ENCODE measurements at regions not wholly inside any gene's neighbourhood (a gene's known extent, or its start where the extent isn't known, plus 50 kb on each side); places are given as distances from the start of the nearest gene placed in this dataset.

DNA sequence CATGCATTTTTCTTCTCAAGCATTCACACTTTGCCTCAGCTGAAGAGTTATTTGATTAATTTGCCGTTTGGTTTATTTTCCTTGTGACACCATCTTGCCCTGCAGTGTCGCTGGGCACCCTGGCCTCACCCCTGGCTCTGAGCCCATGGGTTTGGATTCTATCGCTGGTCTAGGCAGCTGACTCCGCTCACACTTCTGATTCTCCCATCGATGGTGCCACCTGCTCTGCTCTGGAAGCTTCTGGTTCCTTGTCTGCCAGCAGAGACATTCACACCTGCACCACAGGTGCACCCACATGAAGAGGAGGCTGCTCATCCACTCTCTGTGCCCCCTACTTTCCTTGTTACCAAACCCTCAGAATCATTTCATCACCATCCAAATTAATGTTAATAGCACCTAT lies 291.6 kb upstream of the CDH4 start:
- Mint-ChIP-seq H3K27ac (ENCODE audit: unreplicated experiment) (no peak overlapping the region), H3K9me3 (ENCODE audit: unreplicated experiment) (no peaks in the 10 kb centered on the region), H3K4me3 (ENCODE audit: unreplicated experiment) (no peak overlapping the region), H3K4me1 (ENCODE audit: low read depth, unreplicated experiment) (no peaks in the 10 kb centered on the region), H3K27me3 (ENCODE audit: low read depth, unreplicated experiment) (peaks cover 59% of the 10 kb centered on the region), H3K36me3 (ENCODE audit: low read depth, unreplicated experiment) (no peaks in the 10 kb centered on the region)
- Histone ChIP-seq H4K20me1 (ENCODE audit: insufficient read depth, low read length) (no peaks in the 10 kb centered on the region), H3K36me3 (ENCODE audit: insufficient read depth, low read length) (no peaks in the 10 kb centered on the region), H3K27ac (ENCODE audit: low read depth, low read length) (no peak overlapping the region), H2AFZ (ENCODE audit: low read depth, low read length) (no peak overlapping the region), H3K4me1 (ENCODE audit: insufficient read depth, low read length) (no peaks in the 10 kb centered on the region), H3K9me3 (ENCODE audit: insufficient read depth, low read depth, low read length) (no peaks in the 10 kb centered on the region), H3K4me3 (ENCODE audit: insufficient read depth, low read depth, low read length) (no peak overlapping the region), H3K4me2 (ENCODE audit: low read length) (no peak overlapping the region), H3K27me3 (ENCODE audit: insufficient read depth, low read length) (no peaks in the 10 kb centered on the region), H3K9ac (ENCODE audit: low read length) (no peak overlapping the region), H3K79me2 (ENCODE audit: insufficient read depth, low read length) (no peaks in the 10 kb centered on the region)
- DNase-seq (ENCODE audit: low read depth) (no peak), FAIRE-seq (no peak)
- TF ChIP-seq EZH2 (IDR thresholded peaks at IDR 0.05; ENCODE audit: insufficient read depth, low read length): no peak
- TF ChIP-seq CTCF (IDR thresholded peaks at IDR 0.05; ENCODE audit: insufficient read depth, low read depth, low read length): no peak

- no peak for DNase-seq (ENCODE audit: low read depth)
- Histone ChIP-seq H3K27ac (ENCODE audit: low read depth, low read length) (no peak overlapping the region), H3K9ac (ENCODE audit: low read length) (no peak overlapping the region), H2AFZ (ENCODE audit: low read depth, low read length) (no peak overlapping the region), H3K4me1 (ENCODE audit: insufficient read depth, low read length) (no peaks in the 10 kb centered on the region), H3K27me3 (ENCODE audit: insufficient read depth, low read length) (no peaks in the 10 kb centered on the region), H3K4me3 (ENCODE audit: insufficient read depth, low read depth, low read length) (no peak overlapping the region), H3K9me3 (ENCODE audit: insufficient read depth, low read depth, low read length) (no peaks in the 10 kb centered on the region), H3K36me3 (ENCODE audit: insufficient read depth, low read length) (no peaks in the 10 kb centered on the region), H3K4me2 (ENCODE audit: low read length) (no peak overlapping the region), H4K20me1 (ENCODE audit: insufficient read depth, low read length) (no peaks in the 10 kb centered on the region), H3K79me2 (ENCODE audit: insufficient read depth, low read length) (no peaks in the 10 kb centered on the region)
- H3K36me3 Mint-ChIP-seq (ENCODE audit: low read depth, unreplicated experiment): no peaks in the 10 kb centered on the region
- no peak for FAIRE-seq
- no peak for TF ChIP-seq EZH2 (IDR thresholded peaks at IDR 0.05; ENCODE audit: insufficient read depth, low read length)
- H3K27me3 Mint-ChIP-seq (ENCODE audit: low read depth, unreplicated experiment): peaks cover 64% of the 10 kb centered on the region
- no peaks in the 10 kb centered on the region for H3K4me1 Mint-ChIP-seq (ENCODE audit: low read depth, unreplicated experiment)
- no peak overlapping the region for H3K27ac Mint-ChIP-seq (ENCODE audit: unreplicated experiment)
- no peak overlapping the region for H3K4me3 Mint-ChIP-seq (ENCODE audit: unreplicated experiment)
- H3K9me3 Mint-ChIP-seq (ENCODE audit: unreplicated experiment): no peaks in the 10 kb centered on the region
Observed at GRCh38 chr20:60961551-60961950, 290.5 kb upstream of the CDH4 start.

DNA sequence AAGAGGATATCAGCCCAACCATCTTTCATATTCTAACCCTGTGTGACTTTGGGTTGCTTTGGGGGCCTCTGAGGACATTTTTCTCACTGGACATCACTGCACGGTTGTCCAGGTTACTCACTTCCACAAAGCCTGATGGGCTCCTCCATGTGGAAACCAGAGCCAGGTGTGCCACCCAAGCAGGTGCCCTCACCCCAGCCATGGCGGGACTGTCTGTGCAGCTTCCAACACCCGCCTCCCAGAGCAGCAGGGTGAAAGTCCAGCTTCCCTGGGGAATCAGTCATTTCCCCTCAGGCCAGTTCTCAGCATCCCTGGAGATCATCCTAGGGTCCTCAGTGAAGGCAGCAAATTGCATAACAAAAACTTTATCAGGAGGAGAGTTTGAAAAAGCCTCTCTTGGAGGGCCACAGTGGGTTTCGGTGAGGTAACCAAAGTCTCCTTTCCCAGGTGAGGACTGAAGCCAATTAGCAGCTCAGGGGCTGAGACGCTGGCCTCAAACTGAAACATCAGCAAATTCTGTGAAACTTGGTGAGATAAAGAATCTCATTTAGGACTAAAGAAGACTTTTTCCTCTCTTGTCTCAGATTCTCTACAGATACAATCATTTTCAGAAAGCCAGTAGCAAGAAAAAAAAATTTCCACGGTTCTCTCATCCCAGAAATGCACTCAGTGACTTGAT lies 289.6 kb upstream of the CDH4 start:
- Histone ChIP-seq H3K9me3 (ENCODE audit: insufficient read depth, low read depth, low read length) (no peaks in the 10 kb centered on the region), H3K4me2 (ENCODE audit: low read length) (no peak overlapping the region), H3K9ac (ENCODE audit: low read length) (no peak overlapping the region), H4K20me1 (ENCODE audit: insufficient read depth, low read length) (no peaks in the 10 kb centered on the region), H2AFZ (ENCODE audit: low read depth, low read length) (no peak overlapping the region), H3K36me3 (ENCODE audit: insufficient read depth, low read length) (no peaks in the 10 kb centered on the region), H3K27ac (ENCODE audit: low read depth, low read length) (no peak overlapping the region), H3K4me3 (ENCODE audit: insufficient read depth, low read depth, low read length) (no peak overlapping the region), H3K79me2 (ENCODE audit: insufficient read depth, low read length) (no peaks in the 10 kb centered on the region), H3K4me1 (ENCODE audit: insufficient read depth, low read length) (no peaks in the 10 kb centered on the region), H3K27me3 (ENCODE audit: insufficient read depth, low read length) (no peaks in the 10 kb centered on the region)
- Mint-ChIP-seq H3K27me3 (ENCODE audit: low read depth, unreplicated experiment) (peaks cover 66% of the 10 kb centered on the region), H3K4me1 (ENCODE audit: low read depth, unreplicated experiment) (no peaks in the 10 kb centered on the region), H3K4me3 (ENCODE audit: unreplicated experiment) (no peak overlapping the region), H3K9me3 (ENCODE audit: unreplicated experiment) (no peaks in the 10 kb centered on the region), H3K36me3 (ENCODE audit: low read depth, unreplicated experiment) (no peaks in the 10 kb centered on the region), H3K27ac (ENCODE audit: unreplicated experiment) (no peak overlapping the region)
- DNase-seq (ENCODE audit: low read depth) (no peak), FAIRE-seq (no peak)
- TF ChIP-seq CTCF (IDR thresholded peaks at IDR 0.05; ENCODE audit: insufficient read depth, low read depth, low read length) (no peak), EZH2 (IDR thresholded peaks at IDR 0.05; ENCODE audit: insufficient read depth, low read length) (no peak)

All from astrocyte (in vitro differentiated cells and primary cell).